Amniotic epithelial cell (primary cell): ENCODE measurements at regions not wholly inside any gene's neighbourhood (a gene's known extent, or its start where the extent isn't known, plus 50 kb on each side); places are given as distances from the start of the nearest gene placed in this dataset.
"Not testable (repeated sequence)": the region's sequence is repeated elsewhere in the genome, so short reads cannot be mapped to it uniquely, and the experiment has no call there.

Experiments used
- DNase-seq: peaks from one replicate; pipeline ENCODE4 v3.0.0-alpha.2; 2010; ENCODE audit warnings: low read depth

DNA sequence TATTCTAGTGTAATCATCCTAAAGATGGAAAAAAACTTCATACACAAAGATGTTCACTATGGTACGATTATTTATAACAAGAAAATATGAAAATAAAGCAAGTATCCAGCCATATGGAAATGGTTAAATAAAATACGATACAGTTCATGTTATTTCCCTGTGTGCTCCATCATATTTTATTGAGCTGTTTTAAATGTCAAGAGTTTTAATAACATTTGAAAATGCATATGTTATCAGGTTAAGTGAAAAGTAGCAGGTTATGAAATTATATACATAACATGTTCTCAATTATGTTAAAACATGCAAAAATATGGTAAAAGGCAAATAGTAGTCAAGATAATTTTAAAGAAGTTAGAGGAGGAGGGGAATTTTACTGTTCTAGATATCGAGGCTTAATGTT lies 192.0 kb downstream of the HNRNPD start:
- no peak for DNase-seq

DNA sequence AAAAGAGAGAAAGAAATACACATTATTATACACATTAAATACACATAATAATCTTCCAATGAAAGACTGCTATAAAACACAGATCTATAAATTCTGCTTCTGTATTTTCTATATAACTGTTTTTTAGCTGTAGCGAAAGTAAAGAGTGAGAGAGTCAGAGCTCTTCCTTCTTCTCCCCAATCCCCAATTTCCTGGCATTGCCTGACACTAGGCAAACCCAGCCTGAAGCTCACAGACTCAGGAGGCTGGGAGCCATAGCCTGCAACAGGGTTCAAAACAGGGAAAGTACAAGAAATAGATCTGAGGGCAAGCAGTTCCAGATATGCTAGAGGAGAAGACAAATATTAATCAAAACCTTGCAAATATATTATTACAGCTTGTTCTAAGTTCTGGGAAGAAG lies 201.6 kb downstream of the HNRNPD start:
- DNase-seq: no peak

DNA sequence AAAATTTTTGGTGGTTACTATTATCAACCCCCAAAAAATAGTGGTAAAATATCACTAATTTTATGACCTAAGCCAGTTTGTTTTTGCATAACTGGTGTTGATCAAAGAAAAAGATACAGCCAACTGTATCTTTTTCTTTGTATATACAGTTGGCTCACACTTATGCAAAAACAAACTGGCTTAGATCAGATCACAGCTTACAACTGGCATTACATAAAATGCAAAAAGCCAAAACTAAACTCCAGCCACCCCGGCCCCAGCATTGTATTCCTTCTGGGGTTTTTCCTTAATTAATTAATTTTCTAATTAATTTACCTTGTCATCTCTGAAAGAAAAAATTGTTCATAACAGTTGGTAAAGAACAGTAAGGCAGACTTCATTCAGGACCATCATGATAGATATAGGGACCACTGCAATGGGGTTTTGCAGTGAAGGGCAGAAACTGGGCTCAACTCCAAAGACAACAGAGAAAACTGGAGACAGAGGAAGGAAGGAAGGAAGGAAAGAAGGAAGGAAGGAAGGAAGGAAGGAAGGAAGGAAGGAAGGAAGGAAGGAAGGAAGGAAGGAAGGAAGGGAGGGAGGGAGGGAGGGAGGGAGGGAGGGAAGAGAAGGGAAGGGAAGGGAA lies 202.1 kb downstream of the HNRNPD start:
- no peak for DNase-seq

DNA sequence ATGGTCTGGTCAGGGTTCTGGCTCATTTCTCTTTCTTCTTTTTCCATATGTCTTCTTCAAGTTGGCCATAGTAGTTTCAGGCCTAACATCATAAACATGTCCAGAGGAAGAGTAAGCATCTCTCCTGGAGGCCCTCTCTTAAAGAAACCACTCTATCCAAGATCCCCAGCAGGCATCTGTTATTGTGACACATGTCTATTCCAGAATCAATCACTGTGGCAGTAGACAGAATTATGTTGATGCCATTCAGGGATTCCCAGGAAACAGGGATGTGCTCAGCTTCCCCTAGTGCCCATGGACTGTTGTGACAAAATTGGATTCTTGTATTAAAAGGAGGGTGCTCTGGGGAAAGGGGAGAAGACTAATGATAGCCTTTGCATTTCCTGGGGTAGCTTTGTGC lies 224.0 kb downstream of the HNRNPD start:
- no peak for DNase-seq

DNA sequence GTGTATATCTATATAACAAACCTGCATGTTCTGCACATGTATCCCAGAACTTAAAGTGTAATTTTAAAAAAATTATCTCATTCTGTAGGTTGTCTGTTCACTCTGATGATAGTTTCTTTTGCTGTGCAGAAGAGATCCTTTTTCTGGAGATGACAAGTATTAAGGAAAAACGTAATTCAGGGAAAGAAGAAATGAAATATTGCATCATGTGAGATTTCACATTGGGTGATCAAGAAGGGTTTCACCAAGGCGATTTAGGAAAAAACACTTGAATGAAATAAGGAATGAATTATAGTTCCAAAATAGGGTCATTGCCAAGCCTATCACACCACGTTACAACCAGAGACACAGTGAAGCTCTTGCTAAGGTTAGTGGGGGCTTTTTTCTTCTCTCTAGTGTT lies 227.9 kb downstream of the HNRNPD start:
- no peak for DNase-seq

DNA sequence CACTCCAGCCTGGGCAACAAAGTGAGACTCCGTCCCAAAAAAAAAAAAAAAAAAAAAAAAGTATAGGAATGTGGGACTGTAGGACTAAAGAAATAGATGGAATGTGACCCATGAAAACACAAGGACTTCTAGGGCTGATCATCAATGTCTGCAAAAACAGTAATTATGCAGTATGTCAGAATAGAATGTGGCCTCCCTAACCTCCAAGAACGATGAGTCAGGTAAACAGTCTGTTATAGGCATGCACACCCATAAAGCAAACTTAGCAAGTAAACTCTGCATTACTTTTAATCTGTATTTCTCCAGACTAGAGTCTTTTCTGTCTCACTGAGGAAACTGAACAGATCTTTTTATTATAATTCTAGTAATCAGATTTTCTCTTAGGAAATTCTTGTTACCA lies 233.4 kb downstream of the HNRNPD start:
- no peak for DNase-seq

DNA sequence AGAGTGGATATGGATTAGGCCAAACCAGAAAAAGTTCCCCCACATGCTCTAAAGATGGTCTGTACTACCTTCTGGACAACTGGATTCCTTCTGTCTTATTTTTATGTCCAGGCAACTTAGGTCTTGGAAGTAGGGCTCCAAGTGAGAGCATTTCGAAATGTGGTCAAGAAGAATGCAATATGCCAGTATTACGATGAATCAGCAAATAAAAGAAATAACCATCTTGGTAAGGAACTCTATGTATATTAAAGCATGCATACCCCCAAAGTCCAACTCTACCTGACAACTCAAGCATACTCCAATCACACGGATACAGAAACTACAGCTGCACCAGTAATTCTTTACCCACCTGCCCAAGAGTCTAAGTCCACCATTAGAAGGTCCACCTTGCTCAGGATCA lies 234.5 kb downstream of the HNRNPD start:
- no peak for DNase-seq

DNA sequence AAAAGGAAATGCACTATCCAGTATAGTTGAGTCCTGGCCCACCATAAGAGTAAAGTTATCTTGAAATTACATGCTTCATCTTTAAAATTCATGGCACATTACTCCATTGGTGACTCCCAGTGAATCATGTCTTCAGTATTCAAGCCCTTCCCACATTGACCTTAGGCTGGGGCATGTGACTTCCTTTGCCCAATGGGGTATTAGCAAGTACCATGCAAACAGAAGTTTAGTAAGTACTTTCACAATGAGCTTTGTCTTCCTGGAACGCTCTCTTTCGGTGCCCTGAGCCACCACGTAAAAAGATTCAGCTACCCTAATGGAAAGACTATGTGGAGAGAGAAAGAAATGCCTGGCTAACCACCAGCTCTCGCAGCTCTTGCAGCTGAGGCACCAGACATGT lies 235.4 kb downstream of the HNRNPD start:
- no peak for DNase-seq

DNA sequence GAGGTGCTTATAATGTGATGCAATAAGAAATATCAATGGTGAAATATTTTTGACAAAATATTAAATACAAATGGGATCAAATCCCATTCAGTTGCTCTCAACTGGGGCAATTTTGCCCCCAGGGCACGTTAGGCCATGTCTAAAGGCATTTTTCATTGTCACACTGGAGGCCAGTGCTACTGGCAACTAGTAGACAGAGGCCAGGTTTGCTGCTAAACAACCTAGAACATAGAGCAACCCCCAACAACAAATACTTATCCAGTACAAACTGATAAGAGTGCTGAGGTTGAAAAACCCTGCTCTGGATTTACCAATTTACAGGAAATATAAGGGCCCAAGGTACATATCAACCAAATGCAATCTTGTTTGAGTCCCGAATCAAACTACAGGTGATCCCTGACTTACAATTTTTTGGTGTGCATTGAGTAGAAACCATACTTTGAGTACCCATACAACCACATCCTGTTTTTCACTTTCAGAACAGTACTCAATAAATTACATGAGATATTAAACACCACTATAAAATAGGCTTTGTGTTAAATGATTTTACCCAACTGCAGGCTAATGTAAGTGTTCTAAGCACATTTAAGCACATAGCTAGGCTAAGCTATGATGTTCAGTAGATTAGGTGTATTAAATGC lies 237.5 kb downstream of the HNRNPD start:
- DNase-seq: no peak

DNA sequence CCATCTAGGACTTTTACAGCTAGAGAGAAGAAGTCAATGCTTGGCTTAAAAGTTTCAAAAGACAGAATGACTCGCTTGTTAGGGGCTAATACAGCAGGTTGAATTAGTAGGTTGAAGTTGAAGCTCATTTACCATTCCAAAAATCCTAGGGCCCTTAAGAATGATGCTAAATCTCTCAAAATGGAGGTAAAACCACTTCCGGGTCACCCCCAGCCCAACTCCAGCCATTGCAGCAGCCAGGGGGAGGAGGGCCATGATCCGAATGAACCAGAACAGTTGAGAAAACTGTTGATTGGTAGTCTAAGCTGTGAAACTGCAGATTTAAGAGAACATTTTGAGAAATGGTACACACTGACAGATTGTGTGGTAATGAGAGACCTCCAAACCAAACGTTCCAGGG lies 245.4 kb downstream of the HNRNPD start:
- DNase-seq: no peak

DNA sequence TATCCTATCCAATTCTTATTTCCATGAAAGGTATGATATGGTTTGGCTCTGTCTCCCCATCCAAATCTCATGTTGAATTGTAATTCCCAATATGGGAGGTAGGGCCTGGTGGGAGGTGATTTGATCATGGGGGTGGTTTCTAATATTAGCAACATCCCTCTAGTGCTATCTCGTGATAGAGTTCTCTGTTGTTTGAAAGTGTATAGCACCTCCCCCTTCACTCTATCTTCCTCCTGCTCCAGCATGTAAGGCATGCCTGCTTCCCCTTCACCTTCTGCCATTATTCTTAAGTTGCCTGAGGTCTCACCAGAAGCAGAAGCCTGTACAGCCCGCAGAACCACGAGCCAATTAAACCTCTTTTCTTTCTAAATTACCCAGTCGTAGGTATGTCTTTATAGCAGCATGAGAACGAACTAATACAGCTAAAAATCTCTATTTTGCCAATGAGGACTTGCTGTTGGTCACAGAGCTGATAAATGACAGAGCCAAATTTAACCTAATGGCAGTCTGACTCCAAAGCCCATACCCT lies 247.2 kb downstream of the HNRNPD start:
- DNase-seq: no peak

DNA sequence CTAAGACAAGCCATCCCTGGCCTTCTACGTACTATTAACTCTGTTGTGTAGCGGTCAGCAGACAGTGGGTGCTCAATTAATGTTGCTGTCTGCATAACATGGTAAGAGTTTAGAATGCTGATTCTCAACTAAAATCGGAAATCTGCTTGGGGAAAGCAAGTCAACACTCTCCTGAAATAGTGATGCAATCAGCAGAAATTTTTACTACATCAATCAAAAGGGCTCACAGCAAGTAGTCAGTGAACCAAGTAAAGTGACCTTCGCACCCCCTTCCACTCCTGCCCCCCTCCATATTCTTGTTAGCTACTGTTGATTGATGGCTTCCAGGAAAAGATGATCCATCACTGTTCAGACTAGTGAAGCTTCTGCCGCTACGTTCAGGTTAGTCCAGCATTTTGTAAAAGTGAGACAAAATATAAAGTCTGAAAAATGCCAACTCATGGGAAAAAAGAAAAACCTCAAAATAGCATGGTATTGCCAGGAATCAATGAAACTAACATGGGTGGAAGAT lies 247.9 kb downstream of the HNRNPD start:
- DNase-seq: no peak

DNA sequence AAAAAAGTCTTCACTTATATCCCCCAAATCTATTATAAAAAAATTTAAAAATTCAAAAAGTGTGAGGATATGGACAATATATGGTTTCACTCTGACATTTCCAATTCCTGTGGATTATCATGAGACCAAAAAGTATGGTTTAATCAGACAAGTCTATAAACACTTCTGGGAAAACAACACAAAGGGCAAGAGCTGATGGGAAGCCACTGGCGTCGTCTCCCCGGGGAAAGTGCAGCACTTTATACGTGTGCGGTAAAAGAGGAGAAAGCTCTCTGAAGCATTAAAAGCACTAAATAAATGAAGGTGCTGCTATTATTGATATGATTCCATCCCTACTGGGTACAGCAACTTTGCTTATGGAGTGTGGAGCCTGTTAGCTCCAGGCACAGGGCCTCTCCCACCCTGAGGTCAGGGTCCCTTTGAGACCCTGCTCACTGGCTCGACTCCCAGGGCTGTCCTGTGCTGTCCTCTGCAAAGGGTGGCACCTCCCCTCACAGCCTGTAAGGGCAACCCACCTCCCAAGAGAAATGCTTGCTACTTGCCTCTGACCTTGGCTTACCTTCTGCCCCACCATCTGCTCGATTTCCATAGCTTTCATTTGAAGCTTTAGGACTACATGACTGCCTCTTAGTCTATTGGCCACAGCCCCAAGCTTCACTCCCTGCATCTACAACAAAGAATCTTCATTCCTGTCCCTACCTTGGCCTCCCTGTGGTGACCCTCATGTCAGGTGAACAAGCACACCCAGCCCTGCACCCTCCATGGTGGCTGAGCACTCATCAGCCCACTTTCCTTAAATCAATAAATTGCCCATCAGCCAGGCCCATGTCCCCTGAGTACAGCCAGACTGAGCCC lies 248.6 kb downstream of the HNRNPD start:
- DNase-seq: no peak

DNA sequence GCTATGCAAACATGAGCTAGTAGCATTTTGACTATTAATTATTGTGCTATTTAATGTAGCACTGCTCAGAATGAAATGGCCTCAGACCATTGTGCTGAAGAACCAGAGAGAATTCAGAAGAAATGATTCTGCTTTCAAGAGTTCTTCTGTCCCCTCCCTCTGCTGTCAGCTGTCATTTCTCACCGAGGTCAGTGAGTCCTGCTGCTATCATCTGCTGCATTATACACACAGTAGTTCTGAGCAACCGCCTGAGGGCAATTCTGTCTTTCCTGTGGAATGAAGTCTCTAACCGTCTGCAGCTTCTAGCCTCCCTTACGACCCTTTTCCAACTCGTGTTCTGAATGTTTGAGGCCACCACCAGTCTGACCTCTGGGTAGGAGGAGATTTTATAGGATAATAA lies 249.4 kb downstream of the HNRNPD start:
- DNase-seq: no peak

DNA sequence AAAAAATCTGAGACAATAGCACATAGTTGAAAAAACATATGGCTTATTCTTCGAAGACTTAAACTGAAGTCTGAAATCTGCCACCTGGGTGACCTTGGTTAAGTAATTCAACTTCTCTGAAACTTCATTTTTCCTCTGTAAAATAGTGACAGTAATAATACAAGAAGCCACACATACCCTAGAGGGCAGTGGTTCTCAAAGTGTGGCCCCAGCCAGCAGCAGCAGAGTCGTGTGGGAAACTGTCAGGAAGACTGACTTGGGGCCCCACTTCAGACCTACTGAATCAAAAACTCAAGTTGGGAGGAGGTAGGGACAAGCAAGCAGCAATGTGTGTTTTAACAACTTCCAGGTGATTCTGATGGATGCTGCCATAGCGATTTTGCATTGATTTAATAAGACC lies 249.9 kb downstream of the HNRNPD start:
- no peak for DNase-seq

DNA sequence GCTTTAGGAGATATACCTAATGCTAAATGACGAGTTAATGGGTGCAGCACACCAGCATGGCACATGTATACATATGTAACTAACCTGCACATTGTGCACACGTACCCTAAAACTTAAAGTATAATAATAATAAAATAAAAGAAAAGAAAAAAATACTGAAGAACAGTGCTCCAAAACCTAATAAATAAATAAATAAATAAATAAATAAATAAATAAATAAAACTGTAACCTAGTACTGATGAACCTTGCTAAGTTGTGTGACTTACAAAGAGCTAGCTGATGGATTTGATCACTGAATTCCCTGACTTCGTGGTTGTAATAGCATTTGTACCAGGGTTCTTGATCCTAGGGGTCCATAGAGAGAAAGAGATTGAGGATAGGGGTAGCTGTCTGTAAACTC lies 258.6 kb downstream of the HNRNPD start:
- DNase-seq: not testable (repeated sequence)

DNA sequence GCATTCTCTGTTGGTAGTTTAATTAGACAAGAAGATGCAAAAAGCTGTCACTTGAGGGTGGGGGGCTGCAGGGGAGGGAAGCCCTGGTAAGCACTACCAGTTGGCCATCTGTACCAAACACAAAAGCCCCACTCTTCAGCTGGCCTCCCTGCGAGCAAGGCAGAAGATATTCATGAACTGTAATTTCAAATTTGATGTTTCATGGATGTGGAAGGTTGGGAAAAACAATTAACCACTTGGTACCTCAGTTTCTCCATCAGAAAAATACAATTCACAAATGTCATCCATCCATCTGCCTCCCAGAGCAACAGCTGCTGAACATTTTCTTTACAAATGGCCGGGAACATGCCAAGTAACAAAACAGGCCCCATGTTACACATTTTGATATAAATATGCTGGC lies 265.3 kb downstream of the HNRNPD start:
- DNase-seq: no peak

DNA sequence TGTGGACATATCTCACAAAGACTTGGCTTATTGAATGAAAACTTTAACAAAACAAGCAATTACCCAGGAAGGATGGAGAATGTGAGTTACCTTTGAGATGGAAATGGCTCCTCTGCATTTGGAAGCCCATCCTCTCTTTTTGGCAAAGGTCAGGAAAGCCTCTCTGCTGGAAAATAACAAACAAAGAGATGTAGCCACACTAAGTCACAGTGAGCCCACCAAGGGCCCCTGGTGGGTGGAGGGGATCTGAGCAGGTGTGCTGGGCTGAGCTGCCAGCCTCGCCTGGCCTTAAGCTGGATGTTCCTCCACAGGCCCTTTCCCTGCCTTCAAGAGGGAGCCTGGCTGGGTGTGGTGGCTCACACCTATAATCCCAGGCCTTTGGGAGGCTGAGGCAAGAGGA lies 269.2 kb downstream of the HNRNPD start:
- no peak for DNase-seq

DNA sequence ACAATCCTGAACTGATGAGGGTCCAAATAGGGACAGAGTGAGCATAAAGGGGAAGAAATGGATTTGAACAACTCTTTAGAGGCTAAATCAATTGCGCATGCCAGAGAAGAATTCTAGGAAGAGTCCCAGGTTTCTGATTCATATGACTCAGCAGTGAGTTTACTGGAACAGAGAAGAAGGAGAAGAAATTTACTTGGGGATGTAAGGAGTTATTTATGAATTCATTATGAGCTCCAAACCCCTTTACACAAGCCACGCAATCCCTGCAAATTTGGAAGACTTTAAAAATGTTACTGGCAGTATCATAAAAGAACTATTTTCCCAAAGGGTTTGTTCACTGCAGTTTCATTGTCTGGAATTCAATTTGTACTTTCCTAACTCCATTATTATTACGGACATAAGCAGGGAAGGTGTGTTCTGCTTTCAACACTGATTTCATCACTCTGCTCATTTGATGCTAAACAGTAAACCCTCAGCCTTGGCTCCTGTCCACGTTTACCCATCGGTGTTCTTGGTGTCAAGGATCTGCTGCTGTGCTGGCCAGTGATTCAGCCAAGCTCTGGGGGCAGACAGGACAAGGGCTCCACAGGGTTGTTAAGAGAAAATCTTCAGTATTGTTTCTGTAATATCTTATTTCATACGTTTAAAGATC lies 273.7 kb downstream of the HNRNPD start:
- no peak for DNase-seq

DNA sequence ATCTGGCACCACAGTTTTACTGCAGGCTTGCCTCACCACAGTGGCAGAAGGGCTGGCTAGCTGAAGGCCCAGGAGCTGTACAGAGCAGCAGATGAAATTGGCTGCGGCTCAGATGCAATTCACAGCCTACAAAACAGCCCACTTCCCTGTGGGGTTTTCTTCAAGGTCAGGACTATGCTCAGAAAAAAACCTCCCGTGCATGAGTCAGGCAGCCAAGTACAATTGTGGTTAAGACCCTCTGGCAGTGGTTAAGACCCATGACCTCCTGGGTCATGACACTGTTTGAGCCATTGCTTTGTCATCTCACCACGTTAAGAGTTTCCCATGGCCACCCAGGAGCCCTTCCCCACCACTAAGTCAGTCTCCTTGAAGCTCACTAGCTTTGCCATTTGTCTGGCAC lies 276.3 kb downstream of the HNRNPD start:
- DNase-seq: no peak

DNA sequence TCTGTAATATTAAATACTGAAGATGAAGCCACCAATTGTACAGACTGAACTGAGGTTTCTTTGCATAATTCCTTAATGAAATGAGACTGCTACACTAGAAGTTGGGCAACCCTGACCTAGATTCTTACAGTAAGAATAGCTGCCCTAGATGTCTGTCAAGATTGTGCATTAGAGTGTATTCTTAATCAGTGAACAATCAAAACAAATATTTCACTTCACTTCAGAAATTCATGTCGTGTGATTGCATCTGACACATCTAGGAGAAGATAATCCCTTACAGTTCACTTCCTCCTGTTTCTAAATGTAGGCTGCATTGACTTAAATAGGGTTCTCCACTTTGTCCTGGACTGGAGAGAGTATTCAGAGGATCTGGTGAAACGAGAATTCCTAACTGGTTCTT lies 283.1 kb downstream of the HNRNPD start:
- DNase-seq: no peak

DNA sequence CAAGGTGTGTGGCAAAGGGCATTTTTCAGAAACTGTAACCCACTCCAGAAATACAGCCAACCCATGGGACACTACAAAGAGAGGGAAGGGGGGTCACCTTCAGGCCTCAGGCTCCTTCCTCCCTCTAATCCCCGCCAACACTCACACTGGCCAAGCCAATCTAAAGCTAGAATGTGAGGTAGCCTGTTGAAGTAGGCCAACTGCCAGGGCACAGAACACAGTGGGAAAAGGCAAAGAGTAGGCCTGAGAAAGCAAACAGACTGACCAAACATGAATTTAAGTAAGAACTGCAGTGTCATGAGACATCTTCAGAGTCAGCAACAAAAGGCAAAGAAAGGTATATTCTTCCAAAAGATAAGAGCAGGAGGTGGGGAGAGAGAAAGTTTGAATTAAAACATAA lies 289.0 kb downstream of the HNRNPD start:
- no peak for DNase-seq
